Eye (tissue), 1 donor: ENCODE measurements at regions not wholly inside any gene's neighbourhood (a gene's known extent, or its start where the extent isn't known, plus 50 kb on each side); places are given as distances from the start of the nearest gene placed in this dataset.

Source experiments
- DNase-seq: peaks from one replicate; pipeline ENCODE4 v3.0.0-alpha.2; 2015

DNA sequence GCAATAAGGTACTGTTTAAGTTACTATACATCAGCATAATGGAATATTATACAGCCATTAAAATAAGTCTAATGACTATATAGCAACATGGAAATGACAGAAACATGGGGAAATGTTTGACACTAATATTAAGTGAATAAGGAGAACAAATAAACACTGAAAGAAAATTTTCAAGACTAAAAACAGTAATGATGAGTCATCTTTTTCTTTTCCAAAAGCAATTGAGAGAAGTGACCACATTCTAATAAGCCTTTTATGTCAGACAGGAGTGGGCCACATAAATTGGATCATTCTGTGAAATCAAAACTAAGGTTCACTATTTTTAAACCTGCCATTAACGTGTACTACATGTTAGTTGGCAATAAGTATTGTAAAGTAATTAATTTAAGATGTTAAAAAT lies 187.5 kb downstream of the AHR start:
- no peak for DNase-seq

DNA sequence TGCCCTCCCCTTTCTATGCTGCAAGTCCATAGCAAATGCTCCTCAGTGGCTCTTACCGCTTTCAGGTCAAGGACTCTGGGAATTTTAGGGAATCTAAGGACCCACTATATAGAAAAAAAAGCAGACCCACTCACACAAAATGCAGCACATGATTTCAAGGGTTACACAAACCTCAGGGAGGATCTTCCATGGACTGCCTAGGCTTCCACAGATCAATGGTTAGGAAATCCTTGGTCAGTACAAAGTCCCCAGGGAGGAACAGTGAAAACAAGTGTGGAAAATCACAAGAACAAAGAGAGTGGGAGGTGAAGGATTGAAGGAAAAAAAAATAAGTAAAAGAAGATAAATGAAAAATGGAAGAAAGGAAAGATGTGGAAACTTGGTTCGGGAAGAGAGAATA lies 188.4 kb downstream of the AHR start:
- no peak for DNase-seq

DNA sequence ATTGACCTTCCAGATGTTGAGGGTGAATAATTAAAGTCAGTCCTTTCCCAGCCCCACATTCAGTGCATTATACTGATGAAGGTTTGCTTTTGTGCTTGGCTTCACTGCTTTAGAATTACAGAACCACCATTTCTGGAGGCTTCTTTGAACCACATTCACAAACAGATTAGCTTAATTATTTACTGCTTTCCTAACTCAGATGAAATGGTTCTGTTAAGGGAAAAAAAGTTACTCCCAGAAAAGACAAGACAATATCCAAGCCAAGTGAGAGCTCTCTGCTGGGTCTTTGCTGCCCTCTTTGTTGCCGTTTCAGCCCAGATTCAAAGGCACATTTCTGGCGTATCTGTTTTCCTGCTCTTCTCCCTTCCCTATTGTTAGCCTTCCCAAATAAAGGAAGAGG lies 188.9 kb downstream of the AHR start:
- DNase-seq, result no peak

DNA sequence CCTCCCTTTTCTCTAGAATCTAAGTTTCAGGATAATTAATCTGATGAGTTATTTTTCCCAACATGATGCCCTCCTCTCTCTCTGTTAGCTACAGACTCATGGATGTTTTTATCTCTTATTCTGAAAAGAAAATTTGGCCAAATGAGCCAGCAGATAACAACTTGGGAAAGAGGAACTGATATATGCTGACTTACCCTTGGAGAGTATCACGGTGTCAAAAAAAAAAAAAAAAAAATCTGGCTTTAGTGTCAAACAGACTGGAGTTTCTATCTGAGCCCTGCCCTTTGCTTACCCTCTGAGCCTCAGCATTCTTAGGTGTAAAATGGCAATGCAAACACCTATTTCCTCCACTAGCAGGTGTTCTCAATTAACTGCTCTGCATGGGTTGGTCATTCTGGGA lies 190.4 kb downstream of the AHR start:
- no peak for DNase-seq

DNA sequence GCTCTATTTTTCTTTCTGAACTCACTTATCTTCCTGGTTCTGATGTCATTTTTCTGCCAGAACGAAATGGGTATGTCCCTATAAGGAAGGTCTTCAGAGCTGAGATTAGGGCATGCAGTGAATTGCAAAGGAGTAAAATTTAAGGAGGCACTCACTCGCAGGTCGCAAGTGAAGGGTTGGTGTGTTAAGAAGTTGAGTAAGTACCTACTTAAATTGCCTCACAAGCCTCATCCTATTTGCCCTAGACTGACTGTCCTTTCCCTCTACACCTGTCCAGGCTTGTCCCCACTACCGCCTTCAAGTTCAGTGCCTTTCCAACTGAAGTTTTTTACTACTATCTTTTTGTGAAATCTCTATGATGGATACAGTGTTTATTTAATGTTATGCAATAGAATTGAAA lies 191.5 kb downstream of the AHR start:
- DNase-seq, result no peak

DNA sequence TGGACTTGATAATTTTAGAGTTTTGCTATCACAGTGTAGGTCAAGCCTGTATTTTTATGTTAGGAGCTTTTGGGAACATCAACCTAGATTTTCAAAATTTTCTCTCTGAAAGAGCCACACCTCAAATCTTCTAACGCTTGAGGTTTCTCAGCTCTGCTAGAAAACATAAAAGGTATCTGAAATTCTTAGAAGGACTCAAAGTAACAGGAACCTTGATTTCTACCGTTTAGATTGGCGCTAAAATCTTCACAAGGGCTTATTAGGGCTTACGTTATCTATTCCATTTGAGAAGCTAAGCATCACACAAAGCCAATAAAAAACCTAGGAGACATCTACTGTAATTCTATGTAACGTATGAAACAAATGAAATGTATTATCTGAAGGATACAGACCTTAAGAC lies 192.4 kb downstream of the AHR start:
- no peak for DNase-seq

DNA sequence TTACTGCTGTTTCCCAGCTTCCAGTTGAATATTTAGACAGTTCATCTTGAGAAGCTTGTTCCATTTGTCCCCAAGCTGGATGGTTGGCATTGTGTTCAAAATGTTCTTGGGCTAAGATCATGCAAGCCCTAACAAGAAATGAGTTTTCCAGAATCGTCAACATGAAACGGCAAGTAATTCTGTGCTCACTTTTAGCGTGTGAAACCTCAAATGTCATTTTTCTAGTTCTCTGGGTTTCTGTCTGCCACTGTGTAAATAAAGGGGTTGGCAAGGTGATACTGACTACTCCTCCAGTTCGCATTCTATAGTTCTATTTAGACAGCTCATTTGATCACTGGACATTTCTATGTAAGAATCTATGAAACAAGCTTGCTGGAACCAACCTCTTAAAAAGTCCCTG lies 194.0 kb downstream of the AHR start:
- DNase-seq, result no peak

DNA sequence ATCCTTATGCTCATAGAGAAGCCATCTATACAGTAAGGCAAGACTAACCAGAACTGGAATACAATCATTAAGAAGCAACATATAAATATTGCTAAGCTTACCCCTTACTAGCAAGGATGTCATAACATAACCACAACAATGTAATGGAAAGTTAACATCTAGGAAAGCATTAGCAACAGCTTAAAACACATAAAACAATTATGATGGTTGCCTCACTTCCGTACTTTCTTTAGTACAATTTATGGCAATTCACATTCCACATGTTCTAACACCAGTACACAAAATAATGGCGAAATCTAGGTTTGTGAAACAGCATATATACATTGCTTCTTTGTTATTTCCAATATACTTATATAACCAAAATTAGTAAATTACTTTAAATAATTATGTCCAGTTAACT lies 195.0 kb downstream of the AHR start:
- DNase-seq, result no peak

DNA sequence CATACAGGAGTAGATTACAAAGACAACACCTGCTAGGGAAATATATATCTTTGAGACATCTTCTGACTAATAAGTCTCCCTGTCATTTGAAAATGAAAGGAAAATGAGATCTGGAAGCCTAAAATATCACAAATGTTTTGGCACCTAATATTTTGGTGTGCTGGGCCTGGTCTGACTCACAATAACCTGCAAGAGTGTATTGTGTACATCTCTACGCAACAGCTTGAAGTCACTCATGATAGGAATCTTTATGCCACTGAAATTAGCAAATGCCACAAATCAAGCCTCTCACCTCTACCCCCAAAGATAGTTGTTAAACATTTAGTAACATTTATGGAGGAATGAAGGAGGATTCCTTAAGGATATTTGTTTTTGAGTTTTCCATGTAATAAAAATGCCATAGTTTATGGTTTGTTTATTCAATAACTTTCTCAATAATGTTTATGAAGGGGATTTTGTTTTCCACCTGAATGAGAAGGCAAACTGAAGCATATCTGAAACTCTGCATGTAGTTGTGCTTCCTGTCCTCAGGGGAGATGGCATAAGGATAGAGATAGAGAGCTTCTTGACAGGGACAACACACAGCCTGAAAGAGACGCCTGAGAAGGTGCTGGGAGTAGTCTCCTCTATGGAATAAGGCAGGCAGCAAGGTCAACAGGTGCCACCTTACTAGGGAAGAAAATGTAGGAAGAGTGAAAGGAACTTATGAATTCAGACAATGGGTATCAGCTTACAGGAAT lies 197.4 kb downstream of the AHR start:
- DNase-seq, result no peak

DNA sequence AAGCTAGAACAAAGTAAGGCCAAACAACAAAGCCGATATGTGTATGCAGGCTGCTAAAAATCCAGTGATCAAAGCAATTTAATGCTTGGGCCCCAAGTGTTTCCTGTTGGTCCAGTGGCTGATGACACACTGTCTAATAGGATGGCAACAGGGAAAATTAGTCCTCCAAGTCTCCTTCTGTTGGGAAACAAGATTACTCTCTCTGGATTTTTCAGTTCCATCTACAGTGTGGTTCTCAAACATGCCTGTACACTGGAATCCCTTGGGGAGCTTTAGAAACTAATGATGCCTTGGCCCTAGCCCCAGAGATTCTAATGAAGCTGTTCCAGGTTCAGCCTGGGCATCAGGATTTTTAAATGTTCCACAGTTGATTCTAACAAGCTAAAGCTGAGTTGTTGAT lies 198.7 kb downstream of the AHR start:
- no peak for DNase-seq

DNA sequence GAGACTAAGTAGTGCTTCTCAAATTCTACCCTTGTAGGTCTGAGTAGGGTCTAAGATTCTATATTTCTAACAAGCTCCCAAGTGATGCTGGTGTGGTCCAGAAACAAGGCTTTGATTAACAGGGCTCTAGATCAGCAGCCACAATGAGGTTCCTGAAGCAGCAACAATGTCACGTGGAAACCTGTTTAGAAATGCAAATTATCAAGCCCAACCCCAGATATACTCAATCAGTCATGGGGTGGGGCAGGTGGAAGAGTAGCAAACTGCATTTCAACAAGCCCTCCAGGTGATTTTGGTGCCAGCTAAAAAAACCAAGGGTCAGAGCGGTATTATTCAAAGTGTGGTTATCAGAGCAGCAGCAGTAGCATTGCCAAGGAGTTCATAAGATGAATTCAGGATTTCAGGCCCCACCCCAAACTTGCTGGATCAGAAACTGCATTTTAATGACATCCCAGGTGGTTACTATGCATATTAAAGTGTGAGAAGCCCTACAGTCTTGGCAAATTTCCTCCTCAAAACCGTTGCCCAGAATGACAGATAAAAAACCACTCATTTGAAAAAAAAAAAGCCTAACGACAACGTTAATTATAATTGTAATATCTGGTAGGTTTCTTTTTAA lies 199.2 kb downstream of the AHR start:
- no peak for DNase-seq

DNA sequence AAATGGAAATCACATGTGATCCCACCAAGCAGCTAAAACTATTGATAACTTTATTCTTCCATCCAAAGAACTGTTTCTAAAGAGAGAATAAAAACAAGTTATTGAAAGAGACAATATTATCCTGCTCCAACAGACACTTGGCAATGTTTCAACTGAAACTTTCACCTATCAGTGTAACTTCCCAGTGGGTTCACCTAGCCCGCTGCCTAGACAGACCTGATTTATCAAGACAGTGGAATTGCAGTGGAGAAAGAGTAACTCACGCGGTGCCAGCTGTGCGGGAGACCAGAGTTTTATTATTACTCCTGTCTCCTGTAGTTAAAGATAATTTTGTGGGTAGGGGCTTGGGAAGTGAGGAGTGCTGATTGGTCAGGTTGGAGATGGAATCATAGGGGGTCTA lies 199.8 kb downstream of the AHR start:
- no peak for DNase-seq

DNA sequence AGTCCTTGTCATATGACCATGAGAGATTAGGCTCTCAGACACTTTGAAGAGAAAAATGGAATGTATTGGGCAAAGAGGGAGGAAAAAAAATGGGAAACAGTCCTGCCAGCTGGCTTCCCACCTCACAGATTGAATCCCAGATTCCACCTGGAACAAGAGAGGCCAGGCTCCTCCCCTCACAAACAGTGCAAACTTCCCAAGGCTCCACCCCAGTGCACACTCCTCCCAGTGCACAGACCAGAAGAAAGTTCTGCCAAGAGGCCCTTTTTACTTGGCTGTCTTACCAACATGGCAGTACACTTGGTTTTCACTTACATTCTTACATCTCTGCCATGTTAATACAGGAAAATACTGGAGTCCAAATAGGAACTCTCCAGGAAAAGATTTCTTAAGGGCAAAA lies 202.3 kb downstream of the AHR start:
- DNase-seq, result no peak

DNA sequence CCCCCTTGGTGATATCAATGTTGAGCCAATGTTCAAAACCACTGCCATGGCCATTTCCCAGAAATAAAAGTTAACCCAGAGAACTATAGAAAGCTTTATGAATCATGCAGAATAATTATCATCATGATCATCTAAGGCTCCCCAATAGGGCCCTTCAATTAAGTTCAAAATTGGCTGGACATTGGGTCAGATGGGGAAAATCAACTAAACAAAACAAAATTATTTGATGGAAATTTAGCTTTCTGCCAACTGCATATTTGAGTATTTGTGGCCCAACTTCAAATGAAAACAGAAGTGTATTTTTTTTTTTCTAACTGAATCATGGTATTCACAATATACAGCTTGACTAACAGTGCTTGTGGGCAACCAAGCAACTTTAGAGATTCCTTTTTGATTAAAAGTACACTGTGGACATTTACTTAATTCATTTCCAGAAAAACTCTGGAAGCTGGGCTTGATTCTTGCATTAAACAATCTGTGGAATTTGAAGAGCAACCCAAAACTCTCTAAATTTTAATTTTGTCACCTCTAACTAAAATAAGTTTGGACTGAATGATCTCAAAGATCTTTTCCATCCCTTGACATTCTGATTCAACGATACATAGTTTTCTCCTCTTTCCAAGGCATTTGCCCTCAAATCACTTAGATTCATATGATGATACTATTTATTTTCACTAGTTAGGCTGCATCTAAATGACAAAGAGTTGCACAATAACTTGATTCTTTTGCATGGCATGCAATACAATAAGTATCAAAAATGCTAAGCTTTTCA lies 203.2 kb downstream of the AHR start:
- no peak for DNase-seq

DNA sequence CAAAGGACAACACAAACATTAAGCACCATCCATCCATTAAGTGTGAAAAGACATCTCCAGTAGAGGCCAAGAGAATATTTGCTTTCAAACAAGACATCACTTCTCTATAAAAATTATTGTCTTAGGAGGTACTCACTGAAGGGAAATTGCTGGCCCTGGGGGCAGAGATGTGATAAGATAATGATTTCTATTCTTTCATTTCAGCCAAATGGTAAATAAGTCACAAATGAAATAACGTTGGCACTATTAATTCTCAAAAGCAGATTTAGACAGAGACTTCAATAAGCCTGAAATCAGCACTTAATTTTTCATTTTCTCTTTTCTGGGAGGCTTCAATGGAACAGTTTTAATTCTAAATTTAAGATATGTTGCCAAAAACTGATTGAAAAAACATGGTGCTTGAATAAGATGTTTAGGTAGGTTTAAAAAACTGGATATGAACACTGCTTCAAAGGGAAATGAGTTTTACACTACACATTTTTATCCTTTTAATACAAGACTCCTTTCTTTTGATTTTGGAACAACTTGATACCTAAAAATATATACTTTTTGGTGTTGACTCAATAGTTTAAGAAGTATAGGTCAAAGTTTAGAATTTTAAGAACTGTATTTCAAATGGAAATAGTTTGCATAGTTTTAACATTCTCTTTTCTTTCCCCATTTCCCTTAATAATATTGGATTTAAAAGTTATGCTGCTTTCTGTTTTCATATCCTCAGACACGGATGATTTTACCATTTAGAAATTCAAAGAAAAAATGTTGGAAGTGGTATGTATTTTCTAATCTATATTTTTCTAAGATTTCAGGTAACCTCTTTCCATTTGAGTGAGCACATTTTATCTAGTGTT lies 204.0 kb downstream of the AHR start:
- peak; percentile 29 for DNase-seq

DNA sequence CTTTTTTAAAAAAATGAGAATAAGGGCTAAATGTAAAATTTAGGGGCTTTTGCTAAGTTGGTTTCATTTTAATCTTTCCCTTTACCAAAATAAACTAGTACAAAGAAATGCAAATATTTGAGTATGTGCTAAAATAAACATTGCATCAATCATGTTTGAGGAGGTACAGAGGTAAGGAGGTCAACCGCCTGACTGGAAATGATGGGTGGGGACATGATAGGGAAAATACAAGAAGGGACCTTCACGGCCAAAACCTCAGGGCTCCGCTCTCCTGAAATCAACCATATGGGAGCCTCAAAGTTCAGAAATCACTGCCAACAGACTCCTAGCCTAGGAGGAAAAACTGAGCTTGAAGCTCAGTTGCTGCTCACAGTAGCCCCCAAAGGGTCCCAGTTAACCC lies 207.6 kb downstream of the AHR start:
- DNase-seq, result no peak

DNA sequence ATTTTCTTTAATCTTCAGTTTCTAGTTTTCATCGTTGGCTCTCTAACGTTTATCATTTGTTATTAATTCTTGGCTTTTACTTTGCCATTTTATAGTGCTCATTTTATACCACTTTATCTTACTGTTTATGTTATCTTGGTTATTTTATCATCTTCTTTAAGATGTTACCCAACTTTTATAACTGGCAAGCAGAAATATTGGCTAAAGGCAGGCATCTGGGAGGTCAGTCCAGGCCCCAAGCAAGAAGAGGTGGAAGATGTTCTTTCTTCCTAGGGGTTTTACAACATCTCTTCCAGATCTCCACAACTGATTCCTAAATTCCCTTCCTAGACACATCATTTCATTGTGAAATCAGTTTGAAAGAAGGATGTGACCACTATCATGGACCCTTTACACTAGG lies 208.1 kb downstream of the AHR start:
- DNase-seq, result no peak

DNA sequence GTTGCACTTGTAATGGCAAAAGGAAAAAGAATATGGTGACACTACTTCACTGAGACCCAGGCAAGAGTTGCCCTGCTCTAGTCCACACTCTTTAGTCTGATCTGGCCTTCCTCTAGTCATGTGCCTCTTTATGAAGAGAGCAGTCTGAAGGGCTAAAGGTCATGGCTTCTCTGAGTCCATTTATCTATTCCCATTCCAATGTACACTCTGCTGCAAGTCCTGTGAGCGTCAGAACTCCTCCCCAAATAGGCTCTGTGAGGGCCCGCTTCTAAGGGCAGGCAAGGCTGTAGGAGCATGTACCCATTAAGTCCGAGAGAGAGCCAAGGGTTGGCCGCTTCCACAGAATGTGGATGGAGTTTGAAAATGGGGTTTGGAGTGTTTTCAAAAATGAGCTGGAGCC lies 209.3 kb downstream of the AHR start:
- DNase-seq, result no peak

DNA sequence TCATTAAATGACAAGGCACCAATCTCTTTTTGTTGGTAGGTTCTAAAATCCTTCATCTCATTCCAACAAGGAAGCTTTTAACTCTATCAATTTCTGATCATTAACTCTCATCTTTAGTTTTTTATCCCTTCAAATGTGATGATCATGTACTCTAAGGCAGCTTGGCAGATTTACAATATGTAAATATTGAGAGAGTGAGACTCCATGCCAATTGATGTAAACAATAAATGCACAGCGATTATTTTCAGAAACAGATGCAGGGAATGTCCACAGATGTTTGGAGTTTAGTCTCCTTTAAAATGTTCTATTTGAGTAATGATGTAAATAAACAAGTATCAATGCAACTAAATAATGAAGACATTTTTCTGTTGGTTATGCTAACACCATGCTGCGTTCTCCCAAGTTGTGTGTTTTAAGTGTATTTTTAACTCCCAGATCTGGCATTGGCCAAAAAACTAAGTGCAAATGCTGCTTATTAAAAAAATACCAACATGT lies 213.8 kb downstream of the AHR start:
- DNase-seq, result no peak

DNA sequence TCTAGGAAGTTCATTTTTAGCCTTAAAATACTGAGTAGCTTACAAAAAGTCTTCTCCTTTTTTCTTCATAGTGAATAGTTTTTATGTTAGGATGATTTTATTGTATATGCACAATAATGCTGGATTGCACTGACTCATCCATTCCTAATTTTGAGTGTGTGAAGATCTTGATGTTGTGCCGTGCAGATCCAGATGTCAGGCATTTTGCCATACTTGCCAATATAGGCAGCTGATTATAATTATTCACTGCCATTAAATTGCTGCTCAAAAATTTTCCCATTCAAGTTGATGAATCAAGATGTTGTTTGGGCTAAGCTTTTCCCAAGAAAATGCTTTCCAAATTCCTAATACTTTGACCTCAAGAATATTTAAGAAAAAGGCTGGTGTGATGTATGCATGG lies 218.3 kb downstream of the AHR start:
- DNase-seq, result no peak

DNA sequence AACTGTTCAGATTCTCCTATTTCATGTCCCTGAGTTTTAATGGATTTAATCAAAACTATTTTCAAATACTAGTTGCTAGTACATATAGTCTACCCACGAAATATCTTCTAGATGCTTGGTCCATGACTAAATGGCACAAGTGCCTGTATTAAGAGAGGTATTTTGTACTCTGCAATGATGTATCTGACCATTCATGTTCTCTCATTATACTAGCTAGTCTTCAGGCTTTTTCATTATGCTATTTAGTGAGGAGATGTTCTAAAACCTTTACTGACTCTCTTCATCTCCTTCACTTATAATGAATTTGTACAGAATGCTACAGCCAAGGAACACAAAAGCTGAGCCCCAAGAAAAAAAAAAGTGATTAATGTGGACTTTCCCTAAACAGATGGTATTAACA lies 222.5 kb downstream of the AHR start:
- no peak for DNase-seq

DNA sequence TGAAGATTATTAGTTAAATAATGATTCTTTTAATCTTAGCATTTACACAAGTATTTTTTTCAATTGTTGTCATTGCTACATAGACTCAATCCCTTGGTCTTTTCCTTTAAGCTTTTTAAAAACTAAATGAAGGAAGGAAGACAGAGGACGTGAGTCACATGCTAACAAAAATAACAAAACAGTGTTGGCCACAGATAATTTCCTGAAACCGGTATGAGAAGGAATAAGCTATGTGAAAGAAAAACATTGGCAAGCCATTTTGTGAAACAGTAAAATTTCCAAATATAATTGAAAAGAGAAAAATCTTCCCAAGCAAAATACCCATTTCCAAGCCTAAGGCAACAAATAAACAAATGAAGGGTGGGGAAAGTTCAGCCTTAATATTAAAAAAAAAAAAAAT lies 223.0 kb downstream of the AHR start:
- DNase-seq, result no peak
